NCI-H1417 treated with DMSO at 0.1 percent for 48 hours (cell line): ENCODE measurements at regions not wholly inside any gene's neighbourhood (a gene's known extent, or its start where the extent isn't known, plus 50 kb on each side); places are given as distances from the start of the nearest gene placed in this dataset.

Experiments used
- DNase-seq: peaks from one replicate; lab custom pipeline; 2025; lab: John Stamatoyannopoulos, UW

DNA sequence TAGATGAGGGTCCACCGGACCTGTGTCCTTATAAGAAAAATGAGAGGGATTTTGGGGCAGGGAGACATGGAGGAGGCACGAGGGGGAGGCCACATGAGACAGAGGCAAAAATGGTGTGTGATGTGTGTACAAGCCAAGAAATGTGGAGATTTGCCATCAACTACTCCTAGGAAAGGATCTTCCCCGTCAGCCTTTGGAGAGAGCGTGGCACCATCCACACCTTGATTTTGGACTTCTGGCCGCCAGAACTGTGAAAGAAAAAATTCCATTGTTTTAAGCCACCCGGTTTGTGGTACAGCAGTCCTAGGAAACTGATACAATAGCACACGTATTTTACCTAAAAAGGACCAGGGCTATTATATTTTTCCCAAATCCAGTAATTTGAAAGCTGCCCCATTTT is 829.0 kb upstream of the SALL3 start:
- no peak for DNase-seq

DNA sequence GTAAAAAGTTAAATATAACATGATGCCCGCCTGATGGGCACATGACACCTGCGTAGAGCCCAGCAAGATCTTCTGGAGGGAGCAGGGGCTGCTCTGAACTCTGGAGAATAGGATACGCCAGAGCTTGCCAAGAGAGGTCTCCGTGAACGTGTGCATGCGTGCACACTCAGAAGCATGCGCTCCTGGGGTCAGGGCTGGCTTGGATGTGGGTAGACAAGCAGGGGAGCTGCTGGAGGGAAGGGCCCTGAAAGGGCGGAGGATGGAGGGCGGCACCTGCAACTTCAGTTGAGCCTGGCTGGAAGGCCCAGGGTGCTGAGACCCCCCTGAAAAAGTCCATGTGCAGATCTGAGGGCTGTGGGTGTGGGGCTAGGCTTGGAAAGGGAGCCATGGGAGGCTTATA is 828.4 kb upstream of the SALL3 start:
- no peak for DNase-seq

DNA sequence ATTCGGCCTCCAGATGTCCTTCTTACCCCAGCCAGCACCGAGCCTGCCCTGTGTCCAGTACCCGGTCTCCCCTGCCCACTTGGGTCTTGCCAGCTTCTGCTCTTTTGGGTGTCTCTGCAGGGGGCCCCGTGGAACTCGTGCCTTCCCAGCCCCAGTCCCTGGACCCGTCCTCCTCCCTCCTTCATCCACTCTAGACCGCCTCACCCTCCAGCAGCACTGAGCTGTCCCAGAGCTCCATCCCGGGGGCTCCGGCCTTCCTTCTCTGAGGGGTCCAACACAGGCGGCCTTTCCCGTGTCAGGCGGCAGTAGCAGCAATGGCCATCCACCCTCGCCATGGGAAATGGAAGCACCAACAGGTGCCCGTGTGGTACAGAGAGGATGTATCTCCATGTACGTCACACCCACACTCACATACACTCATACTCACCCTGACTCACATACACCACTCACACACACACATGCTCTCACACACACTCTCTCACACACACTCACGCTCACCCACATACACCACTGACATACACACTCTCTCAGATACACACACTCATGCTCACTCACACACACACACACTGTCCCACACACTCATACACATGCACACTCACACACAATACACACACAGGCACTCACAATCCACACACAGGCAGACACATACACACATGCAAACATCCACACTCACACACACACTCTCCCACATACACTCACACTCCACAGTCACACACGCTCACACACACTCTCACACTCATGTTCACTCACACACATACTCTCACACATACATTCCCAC is 827.5 kb upstream of the SALL3 start:
- no peak for DNase-seq

DNA sequence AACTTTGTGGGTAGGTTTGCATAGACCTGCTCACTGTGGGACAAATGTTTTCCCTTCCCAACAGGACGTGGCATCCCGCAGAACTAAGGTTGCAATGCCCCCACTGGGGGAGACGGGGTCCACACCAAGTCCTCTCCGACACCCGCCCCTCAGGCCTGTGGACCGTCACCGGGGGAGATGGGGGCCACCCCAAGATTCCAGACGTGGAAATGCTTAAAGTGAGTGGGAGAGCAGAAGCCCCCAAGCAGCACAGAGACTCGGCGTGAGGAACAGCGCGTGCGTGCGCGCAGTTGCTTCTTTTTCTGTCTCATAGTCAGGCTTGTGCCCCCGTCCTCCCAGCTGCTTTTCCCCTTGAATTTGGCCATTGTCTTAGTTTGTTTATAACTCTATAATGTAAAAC is 826.3 kb upstream of the SALL3 start:
- no peak for DNase-seq

DNA sequence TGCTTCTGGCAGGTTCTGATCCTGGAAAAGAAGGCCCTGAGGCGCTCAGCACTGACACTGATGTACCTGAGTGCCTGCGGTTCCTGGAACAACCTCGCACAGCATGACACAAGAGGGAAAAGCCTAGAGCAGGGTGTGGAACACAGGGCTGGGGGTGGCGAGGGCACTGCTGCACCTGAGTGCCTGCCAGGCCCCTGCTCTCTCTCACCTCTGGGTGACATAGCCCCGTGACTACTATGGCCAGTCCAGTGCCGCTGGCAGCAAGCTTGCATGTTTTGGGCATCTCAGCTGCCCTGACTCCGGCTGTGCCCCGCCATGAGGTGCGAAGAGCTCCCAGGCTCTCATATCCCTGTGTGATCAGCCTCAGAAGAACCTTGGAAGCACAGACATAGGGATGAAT is 825.2 kb upstream of the SALL3 start:
- no peak for DNase-seq

DNA sequence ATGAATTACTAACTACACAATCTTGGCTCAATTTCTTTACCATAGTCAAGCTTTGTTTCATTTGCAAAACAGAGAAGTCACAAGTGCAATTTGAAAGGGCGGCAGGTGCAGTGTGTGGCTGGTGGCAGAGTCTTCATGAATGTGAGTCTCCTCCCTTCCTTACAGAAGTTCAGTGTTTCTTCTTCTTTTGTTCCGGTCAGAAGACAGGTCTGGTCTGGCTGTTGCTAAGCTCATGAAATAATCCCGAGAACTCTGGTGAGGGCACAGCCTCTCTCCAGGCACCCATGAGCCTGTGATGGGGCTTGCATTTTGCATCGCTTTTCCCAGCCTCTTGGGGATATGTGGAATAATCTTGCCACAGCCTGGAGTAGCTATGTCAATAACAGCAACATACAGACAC is 824.8 kb upstream of the SALL3 start:
- no peak for DNase-seq

DNA sequence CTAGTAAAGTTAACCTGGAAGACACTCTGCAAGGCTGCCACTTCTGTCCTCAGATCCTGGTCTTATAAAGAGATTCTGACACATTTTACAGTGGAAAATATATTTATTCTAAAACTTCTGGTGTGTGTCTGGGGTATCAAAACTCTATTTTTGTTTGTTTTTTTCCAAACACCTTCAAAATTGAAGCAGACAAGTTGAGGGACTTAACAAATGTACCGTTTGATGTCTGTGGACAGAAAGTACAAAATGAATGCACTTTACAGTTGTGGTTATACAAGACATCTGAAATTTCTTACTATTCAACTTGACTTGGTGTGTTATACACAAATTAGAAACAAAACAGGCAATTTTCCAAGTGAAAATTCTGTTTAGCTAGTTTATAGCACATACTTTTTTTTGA is 823.2 kb upstream of the SALL3 start:
- no peak for DNase-seq

DNA sequence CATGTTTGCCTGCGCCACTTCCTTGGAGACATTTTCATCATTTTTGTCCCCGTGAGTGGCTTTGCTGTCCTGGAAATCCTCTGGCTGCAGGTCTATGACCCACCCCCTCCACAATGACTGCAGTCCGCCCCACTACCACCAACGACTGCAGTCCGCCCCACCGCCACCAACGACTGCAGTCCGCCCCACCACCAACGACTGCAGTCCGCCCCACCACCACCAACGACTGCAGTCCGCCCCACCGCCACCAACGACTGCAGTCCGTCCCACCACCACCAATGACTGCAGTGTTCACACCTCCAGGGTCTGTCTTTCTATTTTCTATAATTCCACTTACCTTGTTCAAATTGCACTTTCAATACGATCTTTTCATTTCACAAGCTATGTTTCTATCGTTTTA is 820.7 kb upstream of the SALL3 start:
- no peak for DNase-seq

DNA sequence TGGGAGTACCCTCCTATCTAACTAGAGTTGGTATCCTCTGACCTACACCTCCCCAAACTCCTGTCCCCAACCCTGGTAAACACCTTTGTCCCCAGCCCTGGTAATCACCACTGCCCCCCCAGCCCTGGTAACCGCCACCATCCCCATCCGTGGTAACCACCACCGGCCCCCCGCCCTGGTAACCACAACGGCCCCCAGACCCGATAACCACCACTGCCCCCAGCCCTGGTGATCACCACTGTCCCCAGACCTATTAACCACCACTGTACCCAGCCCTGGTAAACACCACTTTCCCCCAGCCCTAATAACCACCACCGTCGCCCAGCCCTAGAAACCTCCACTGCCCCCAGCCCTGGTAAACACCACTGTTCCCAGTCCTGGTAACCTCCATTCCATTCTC is 820.2 kb upstream of the SALL3 start:
- DNase-seq: no peak

DNA sequence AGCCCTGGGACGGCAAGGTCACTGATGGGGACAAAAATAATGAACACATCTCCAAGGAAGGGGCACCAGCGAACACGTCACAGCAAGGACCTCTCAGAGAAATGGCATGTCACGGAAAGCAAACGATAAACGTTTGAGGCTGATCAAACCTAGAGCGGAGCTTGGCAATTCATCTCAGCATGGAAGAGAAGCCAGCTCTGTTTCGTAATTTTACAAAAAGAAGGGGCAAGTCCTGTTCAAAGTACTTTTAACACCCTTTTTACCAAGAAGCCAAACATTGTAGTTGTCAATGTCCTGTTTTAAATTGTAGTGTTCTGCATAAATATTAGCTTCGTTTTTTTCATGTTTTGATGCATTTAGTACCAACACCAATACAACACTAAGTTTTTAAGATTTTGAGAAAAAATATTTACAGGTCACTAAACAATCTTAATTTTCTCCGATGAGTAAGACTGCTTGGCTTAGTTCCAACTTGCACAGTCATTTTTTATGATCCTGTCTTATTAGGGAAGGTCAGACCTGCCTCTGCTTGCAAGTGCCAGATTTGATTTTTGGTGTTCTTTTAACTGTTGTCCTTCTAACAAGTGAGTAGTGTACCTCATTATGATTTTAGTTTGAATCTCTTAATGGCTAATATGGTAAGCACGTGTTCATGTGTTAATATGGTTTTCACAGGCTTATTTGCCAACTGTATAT is 818.5 kb upstream of the SALL3 start:
- DNase-seq: no peak

DNA sequence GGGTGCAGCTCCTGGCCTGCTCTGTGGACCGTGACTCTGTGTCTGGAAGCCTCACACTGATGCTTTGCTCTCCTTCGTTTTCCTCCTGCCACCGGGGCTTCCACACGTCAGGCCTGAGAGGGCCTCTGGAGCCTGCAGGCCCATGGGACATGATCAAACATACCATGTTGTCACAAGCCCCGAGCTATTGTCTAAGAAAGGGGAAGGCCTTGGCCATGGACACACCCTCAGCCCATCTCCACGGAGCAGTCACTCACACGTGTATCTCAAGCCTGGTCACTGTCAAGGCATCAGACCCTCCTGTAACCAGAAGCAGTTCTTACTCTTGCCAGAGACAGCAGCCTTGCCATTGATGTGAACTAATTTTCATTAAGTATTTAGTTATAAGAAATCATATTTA is 814.1 kb upstream of the SALL3 start:
- no peak for DNase-seq

DNA sequence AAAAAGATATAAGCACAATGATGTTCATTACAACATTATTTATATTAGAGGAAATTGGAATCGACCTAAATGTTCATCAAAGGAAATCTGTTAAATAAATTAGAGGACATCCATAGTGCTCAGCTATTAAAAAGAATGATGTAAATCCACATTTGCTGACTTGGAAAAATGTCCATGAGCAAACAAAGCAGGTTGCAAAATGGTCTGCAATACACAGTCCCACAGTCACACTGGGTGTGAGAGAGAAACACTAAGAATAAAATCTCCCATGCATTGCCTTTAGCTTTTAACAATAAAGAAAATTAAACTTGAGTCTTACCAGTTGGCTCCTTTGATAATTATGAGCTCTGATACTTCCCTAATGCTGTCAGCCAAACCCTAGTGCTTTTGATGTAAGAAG is 811.1 kb upstream of the SALL3 start:
- DNase-seq: no peak

DNA sequence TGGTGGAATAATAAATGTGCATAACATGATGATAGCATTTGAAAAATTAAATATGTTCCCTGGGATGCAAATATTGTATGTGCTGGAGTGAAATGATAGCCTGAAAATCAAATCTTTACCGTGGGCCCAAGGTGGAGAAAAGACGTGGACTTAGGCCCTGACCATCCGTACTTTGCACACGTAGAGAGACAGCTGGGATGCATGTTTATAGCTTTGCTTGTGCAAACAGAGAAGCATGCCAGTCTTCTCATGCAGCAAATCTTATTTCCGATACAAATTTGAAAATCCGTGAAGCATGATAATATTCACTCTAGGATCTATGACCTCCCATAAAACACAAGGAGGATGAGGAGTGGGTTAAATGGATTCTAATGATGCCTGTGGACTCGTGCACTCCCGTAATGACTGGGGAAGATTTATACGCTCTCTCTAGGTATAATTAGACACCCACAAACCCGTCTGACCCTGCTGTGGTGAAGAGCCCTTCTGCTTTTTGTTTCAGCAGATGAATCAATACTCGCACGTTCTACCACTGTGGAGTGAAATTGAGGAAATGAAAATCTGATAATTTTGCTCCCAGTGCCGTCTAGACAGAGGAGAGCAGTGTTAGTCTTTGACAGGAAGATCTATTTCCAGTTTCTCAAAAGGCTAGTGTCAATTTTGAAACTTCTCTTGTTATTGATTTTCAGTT is 810.3 kb upstream of the SALL3 start:
- peak; percentile 96 for DNase-seq

DNA sequence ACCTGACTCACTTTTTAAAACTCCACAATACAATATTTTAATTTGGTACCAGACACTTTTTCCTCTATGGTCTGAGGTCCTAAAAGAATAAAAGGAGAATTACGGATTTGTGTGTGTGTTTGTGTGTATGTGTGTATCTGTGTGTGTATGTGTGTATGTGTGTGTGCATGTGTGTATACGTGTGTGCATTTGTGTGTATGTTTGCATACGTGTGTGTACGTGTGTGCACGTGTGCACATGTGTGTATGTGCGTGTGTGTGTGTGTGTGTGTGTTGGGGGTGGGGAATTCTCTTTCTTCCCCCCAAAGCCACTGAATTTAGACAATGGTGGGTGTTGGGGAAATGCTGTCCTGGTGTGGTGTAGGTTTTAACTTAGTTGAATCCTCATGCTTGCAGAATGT is 807.7 kb upstream of the SALL3 start:
- DNase-seq: no peak

DNA sequence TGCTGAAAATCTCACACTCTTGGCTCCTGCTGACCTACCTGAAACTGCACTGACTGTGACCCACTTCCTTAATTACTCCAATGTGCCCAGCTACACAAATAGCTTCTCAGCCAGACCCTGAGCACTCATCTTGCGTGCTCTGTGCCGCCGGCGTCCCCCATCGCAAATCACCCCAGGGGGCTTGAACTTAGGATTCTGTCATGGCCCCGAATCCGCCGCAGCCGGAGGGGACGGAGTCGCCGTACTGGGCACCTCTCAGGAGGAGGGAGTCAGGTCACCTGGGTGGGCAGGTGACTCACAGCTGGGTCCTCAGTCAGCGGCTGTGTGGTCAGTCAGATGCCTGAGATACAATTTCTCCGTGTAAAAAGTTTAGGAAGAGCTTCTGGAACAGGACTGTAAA is 804.9 kb upstream of the SALL3 start:
- no peak for DNase-seq

DNA sequence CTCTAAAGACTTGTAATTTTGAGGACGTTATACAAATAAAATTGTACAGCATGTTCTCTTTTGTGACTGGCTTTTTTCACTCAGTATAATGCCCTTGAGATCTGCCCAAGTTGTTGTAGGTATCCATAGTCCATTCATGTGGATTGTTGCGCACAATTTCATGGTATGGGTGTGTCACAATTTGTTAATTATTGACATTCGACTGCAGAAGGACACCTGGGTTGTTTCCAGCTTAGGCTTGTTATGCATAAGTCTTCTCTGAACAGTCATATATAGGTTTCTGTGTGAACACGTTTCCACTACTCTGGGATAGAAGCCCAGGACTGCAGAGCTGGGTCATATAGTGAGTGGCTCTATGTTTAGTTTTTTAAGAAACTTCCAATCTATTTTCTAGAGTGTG is 800.8 kb upstream of the SALL3 start:
- no peak for DNase-seq

DNA sequence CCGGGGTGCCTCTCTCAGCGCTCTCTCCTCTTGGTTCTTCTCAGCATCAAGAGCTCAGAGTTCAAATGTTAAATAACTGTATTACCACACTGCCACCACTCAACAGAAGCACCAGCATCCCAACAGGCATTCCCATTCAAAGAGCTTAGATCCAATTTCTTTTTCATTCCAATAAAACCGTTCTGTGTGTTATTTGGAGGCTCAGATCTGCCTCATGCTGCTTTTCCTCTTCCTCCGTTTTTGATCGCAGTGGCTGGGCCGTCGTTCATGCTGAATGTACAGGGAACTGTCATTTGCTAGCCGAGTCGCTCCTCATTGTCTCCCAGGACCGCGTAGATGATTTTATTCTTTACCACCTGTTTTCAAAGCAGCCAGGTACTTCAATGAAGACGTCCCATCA is 798.9 kb upstream of the SALL3 start:
- no peak for DNase-seq

DNA sequence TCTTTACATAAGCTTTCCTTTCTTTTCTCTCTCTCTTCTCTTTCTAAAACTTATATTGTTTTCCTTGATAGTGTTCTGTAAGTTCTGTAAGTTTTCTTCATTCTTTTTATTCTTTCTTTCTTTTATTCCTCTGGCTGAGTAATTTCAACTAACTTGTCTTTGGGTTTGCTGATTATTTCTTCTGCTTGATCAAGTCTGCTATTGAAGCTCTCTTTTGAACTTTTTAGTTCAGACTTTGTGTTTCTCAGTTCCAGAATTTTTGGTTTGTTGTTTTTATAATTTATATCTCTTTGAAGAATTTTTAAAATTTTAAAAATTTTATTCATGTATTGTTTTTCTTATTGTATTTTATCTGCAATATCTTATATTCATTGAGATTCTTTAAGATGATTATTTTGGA is 795.8 kb upstream of the SALL3 start:
- no peak for DNase-seq

DNA sequence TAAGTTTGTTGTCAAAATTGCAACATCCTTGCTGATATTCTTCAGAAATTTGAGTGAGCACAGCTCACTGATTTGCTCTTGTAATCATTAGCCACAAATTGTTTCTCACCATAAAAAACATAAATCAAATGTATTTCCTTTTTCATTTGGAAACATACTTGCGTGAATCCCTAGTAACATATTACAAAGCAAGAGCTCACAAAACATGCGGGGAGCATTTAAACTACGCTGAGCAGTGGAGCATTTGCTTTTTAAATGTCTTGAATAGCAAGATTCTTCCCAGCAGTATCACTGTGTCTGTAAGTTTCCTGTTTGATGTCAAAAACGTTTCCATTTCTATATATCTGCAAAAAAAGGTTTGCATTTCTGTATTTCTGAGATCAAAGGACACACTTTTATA is 788.3 kb upstream of the SALL3 start:
- DNase-seq: no peak

DNA sequence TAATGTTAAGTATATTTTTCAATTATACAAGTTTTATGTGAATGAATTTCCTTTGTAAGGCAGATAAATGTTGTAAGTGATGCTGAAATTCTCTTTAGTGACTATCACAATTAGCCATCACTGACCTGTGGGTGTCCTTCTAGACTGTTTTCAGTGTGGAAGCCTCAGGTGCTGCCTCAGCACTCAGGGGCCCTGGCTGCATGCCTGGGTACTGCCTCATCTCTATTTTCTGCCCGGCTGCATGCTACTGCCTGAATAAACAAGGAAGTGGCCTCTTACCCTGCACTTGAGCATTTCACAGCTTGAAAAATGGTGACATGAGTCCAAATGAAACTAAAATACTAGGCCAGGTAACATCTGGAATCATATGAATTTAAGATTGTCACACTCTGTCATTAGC is 787.6 kb upstream of the SALL3 start:
- peak; percentile 78 for DNase-seq

DNA sequence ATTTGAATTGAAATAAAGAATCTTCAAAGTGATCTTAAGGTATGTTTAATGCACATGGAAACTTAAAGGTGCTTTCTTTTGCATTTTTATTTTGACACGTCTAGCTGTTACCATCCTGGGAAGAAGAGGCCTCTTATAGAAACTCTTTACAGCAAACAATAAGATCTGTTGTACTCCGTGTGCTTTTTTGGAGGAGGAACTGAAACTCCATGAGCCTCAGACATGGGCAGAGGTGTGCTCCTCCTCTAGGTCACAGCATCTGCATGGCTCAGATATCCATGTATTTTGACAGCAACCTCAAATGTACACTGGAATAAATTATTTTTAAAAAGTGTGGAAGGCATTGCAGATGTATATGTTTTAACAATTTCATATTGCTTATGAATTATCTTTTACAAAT is 783.3 kb upstream of the SALL3 start:
- DNase-seq: no peak

DNA sequence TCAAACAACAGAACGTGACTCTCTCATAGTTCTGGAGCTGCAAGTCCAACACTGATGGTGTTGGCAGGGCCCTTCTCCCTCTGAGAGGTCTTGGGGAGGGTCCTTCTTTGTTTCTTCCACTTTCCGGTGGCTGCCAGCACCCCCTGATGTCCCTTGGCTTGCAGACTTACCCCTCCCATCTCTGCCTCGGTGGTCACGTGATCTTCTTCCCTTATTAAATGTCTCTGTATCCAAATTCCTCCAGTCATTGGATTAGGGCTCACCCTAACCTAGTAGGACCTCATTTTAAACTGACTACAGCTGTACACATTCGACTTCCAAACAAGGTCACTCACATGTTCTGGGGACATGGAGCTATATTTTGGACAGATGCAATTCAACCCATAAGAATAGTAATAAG is 780.6 kb upstream of the SALL3 start:
- no peak for DNase-seq

DNA sequence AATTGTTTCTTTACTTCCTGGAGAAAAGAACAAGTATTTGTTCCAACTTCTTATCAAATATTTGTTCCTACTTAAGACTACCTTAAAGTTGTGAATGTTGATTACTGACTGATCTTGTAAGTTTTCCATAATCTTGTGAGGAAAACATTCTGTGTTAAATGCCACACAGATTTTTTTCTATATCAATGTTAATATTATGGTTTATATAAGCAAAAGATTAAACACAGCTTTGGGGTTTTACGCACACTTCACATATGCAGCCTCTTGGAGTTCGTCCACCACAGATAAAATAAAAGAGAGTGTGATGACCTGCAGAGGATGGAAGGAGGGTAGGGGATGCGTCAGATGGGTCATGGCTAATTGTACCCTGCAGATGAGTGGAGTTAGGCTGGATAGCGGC is 780.0 kb upstream of the SALL3 start:
- no peak for DNase-seq
